ENCODE measurements at regions not wholly inside any gene's neighbourhood (a gene's known extent, or its start where the extent isn't known, plus 50 kb on each side); places are given as distances from the start of the nearest gene placed in this dataset.

DNA sequence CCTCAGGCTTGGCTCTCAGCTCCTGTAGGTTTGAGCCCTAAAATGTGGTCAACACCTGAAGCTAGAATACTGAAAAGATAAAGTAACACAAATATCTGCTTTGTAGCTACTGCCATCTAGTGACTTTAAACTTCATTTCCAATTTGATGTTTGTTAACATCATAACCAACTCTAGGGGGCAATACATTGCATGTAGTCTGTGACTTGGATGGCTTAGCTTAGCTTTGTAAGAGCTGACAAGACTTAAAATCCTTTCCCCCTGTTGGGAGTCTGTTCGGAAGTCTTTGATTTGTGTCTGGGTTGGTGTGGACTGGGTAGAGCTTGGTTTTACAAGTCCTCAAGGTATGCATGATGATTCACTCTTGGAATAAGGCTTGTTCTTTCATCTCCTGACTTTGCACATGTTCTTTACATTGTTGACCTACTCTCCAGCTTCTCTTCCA is 51.7 kb downstream of the SCN11A start:
- DNase-seq (ENCODE audit: low read depth): no peak

DNA sequence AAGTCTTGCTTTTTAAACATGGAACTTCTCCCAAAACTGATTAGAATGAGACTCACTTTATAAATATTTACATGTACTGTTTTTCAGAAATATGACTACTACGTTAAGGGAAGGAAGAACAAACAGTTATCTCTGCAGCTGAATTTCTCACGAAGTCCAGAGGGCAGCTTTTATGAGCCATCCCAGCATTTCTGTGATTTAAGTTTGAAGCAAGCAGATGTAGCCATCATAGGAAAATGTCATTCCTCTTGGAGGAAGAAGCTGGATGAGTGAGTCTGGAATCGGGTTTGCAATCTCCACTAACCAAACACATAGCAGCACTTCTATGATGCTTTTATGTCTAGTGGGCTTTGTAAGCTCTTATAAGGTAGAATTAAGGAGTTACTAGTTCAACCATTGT is 53.7 kb downstream of the SCN11A start:
- no peak for DNase-seq (ENCODE audit: low read depth)

- no peak for DNase-seq (ENCODE audit: low read depth)
Observed at GRCh38 chr3:38996193-38996592, 55.6 kb downstream of the SCN11A start.

DNA sequence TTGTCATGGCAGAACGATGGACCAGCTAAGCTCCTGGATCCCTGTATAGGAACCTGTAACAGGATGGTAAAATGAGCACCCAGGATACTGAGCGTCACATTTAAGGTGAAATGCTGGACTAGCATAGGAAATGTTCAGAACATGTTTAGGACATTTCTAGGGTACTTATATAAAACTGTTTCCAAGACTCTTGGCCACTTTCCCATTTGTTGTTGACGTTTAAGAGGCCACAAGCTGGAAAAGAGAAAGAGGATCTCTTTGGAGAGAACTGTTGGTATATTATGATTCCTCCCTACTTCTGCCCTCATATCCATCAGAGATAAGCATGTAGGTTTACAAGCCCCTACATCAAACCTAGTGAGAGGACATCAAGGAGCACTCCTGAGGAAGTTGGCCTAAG is 57.5 kb downstream of the SCN11A start:
- DNase-seq (ENCODE audit: low read depth): no peak

DNA sequence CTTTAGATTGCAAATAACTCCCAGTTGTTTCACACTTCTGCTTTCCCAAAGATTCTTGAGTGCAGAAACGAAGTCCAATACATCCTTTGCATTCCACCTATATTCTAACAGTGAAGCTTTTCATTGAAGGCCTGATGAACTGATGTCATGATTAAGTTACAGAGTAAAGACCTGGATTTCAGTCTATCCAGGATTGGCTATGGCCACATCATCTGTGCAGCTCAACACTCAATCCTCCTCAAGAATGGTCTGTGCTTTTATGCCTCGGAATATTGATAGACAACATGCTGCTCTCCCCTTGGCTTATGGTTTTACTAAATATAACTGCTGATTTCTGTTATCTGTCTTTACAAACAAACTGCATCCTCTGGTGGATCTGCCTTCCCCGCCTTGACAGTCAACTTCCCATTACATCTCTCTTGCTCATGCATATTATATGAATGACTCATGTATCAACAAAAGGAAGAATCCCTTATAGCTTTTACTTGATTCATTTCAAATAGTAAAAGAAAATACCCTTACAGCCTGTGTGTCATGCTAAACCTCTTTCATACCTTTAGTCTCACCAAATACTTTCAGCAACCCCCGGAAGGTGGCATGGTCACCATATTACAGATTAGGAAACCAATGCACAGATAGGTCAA is 59.5 kb downstream of the SCN11A start:
- DNase-seq (ENCODE audit: low read depth): no peak

DNA sequence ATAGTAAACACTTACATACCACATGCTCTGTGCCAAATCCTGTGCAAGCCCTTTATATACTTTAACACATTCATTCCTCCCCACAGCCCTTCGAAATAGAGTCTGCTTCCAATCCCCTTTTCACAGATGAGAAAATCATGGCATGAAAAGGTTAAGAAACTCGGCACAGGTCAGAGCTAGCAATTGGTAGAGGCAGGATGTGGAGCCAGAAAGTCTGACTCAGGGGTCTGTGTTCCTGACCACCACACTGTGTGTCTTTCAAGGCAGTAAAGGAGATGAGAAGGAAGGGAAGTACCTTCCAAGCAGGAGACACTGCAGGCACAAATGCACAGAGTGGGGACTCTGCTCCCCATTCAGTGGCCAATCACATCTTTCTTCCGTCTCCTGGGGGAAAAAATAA is 61.1 kb downstream of the SCN11A start:
- no peak for DNase-seq (ENCODE audit: low read depth)

DNA sequence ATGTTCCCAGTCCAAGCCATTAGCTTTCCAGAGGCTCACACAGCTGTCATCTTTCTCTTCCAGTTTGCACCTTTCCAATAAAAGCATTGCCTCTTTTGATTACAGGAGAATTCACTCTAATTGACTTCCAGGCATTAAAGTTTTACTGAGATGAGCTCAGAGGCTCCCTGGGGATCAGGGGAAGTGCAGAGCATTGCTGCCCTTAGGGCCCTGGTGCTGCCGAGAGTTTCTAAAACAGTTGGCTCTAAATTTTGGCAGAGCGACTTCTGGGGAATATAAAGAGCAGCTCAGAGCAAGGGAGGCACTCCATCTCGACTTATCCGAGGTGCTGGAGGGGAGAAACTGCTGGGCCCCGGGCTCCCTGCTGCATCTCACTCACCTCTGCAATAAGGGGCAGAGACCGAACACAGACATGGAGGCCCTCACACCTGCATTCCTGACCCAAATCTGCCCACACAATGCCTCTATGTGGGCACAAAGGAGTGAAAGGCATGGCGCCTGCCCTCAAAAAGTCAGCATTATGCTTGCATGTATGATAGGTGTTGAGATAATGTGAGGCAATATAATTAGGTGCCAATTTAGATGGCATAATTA is 61.7 kb downstream of the SCN11A start:
- DNase-seq (ENCODE audit: low read depth): no peak

DNA sequence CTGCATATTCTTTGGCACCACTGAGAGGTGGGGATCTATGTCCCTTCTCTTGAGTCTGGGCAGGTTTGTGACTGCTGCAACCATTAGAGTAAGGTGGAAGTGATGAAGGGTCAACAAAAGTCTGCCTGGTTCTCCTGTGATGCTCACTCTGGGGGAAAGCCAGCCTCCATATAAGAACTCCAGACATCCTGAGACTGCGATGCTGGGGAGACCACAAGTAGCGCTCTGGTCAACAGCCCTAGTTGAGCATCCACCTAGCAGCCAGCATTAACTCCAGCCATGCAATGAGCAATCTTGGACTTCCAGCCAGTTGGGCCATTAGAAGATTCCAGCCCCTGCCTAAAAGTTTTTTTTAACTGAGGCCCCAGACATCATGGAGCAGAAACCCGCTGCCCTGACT is 62.8 kb downstream of the SCN11A start:
- DNase-seq (ENCODE audit: low read depth): no peak

DNA sequence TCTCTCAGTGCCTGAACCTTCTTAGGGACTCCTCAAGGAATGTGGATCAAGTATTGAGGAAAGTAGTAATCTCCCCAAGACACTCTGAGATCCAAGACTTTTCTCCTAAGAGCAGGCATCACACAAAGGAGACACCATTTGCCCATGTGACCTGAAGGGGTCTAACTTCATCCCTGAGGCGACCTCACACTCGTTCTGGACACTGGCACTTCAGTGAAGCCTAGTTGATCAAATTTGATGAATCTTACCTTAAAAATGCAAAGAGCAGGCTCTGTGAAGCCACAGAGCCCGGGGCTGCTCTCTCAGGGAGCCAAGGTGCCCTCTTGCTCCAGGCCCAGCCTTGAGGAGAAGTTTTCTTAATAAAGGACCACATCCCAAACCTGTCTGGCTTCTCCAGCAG is 64.3 kb downstream of the SCN11A start:
- DNase-seq (ENCODE audit: low read depth): no peak

GRCh38 chr3:38986901-38987300 is 64.8 kb downstream of the SCN11A start:
- DNase-seq (ENCODE audit: low read depth): no peak

DNA sequence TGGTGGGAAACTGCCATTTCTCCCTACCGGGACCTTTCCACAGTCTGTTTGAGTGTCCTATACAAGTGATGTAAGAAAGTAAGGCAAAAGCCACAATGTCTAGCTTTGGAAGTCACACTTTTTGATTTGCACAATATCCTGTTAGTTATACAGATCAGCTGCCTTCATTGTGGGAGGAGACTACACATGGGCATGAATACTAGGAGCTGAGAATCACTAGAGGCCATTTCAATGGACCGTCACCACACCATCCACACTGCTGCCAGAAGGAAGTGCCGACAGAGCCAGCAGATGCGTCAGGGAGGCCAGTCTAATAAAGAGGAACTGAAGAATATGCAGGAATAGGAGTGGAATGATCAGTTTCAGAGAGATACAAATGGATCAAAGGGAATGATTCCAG is 65.8 kb downstream of the SCN11A start:
- no peak for DNase-seq (ENCODE audit: low read depth)

- DNase-seq (ENCODE audit: low read depth): no peak
Observed at GRCh38 chr3:38985581-38985980, 66.2 kb downstream of the SCN11A start.

- no peak for DNase-seq (ENCODE audit: low read depth)
Observed at GRCh38 chr3:38984731-38985130, 67.0 kb downstream of the SCN11A start.

DNA sequence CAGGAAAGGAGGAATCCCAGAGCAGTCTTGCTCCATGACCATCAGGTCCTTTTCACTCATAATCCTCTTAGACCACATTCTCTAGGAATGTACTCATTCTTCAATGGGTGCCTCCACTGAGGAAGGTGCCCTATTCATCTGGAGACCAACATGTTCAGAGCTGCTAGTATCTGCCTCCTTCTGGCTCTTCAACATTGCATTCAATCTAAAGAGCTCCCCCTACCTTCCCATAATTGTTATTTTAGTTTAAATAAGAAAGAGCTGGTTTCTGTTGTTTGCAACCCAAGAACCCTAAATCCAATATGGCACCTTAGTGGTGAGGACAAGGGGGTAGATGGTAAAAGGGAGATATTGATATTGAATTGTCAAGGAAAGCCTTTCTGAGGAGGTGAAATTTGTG is 67.6 kb downstream of the SCN11A start:
- DNase-seq (ENCODE audit: low read depth): no peak

DNA sequence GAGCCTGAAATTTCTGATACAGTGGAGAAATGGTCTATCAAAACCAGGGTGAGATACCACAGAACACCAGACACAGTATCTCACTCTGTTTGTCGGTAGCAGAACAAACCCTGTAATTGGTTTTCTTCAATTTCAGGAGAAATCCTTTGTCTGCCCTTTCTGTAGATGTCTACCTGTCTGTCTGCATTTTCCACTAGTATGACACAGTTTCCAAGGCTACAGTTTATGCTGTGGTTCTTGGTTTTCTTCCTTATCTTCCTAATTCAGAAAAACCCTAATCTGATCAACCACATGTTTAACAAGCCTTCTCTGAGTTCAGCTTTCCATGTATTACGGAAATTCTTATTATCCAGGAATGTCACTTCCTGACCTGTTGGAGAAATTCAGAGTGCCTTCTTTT is 70.8 kb downstream of the SCN11A start:
- no peak for DNase-seq (ENCODE audit: low read depth)

- DNase-seq (ENCODE audit: low read depth): no peak
Observed at GRCh38 chr3:38978729-38979128, 73.0 kb downstream of the SCN11A start.

- no peak for DNase-seq (ENCODE audit: low read depth)
Observed at GRCh38 chr3:38970851-38971638, 80.7 kb downstream of the SCN11A start.

GRCh38 chr3:38969317-38970235 is 82.2 kb downstream of the SCN11A start:
- DNase-seq (ENCODE audit: low read depth): no peak

GRCh38 chr3:38968891-38969290 is 82.9 kb downstream of the SCN11A start:
- no peak for DNase-seq (ENCODE audit: low read depth)

- DNase-seq (ENCODE audit: low read depth): no peak
Observed at GRCh38 chr3:38968403-38968802, 83.3 kb downstream of the SCN11A start.

- DNase-seq (ENCODE audit: low read depth): no peak
Observed at GRCh38 chr3:38967693-38967989, 84.1 kb downstream of the SCN11A start.
